ENCODE measurements at regions not wholly inside any gene's neighbourhood (a gene's known extent, or its start where the extent isn't known, plus 50 kb on each side); places are given as distances from the start of the nearest gene placed in this dataset.

DNA sequence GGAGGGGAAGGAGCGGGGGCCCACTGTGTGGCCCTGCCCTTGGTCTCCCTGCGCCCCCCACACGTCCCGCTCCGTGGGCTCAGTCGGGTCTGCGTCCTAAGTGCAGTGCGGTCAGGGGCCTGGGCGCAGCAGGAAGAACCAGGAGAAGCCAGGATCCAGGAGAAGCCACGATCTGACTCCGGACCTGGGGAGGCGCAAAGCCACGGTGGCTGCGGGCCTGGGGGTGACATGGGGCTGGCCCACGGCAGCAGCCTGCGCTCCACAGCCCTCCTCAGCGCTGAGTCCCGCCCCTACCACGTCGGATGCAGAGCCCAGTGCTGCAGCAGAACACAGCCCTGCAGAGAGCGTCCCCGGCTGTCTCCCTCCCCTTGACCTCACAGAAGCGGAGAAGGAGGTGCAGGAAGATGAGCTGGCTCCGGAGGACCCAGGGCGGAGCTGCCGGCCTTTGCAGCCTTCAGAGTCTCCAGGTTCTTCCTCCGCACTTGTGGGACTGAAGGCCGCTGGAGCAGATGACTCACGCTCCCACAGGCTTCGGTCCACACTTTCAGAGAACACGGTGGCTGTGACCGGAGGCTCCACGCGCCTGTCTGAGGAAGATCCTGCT lies 589.2 kb upstream of the SALL3 start:
- TF ChIP-seq, protein P1, sequence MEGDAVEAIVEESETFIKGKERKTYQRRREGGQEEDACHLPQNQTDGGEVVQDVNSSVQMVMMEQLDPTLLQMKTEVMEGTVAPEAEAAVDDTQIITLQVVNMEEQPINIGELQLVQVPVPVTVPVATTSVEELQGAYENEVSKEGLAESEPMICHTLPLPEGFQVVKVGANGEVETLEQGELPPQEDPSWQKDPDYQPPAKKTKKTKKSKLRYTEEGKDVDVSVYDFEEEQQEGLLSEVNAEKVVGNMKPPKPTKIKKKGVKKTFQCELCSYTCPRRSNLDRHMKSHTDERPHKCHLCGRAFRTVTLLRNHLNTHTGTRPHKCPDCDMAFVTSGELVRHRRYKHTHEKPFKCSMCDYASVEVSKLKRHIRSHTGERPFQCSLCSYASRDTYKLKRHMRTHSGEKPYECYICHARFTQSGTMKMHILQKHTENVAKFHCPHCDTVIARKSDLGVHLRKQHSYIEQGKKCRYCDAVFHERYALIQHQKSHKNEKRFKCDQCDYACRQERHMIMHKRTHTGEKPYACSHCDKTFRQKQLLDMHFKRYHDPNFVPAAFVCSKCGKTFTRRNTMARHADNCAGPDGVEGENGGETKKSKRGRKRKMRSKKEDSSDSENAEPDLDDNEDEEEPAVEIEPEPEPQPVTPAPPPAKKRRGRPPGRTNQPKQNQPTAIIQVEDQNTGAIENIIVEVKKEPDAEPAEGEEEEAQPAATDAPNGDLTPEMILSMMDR (IDR thresholded peaks at IDR 0.05), result no peak

DNA sequence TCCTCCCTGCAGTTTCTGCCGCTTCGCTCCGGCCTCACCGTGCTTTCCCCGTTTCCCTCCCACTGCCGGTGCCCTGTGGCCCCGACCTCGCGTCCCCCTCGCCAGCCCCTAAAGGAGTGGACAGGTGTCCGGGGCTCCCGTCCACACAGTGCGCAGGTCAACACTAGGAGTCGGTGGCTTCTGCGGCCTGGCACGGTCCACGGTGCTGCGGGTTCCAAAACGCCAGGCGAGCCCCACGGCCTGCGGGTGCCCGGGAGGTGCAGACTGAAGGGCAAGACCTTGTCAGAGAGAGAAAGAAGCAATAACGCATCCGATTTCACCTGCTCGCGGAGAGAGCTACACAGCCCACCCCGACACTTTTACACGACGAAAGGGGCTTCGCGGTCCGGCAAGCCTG lies 588.7 kb upstream of the SALL3 start:
- TF ChIP-seq, protein P1 (IDR thresholded peaks at IDR 0.05), result no peak

DNA sequence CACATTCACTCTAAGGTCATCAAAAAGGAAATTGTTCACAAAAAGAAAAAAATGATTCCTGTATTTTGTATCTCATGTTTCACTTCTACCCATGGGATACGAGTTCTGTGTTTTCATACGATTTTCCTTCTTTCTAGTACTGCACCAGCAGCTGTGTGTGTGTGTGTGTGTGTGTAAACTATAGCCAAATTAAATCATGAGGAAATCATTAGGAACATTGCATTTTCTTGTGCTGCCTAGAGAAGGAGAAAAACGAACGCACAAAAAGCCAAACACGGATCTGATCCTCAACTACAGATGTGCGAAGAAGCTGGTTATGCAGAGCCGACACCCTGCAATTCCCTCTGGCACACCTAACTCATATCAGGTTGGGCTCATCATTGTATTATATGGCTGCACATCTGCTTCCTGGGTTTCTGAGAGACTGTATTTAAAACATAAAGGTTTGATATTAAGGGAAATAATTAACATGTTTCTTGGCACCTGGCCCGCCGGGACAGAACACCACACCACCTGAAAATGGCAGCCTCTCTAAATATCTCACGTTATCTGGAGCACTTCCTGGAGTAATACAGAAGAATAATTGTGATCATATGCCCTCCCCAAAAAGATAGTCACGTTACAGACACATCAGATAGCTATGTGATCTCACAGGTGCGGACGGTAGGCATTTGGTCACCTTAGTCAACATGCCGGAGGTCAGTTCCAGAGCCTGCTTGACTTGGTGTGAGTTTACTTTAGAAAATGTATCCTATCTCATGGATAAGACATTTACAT lies 586.3 kb upstream of the SALL3 start:
- TF ChIP-seq, protein P1 (IDR thresholded peaks at IDR 0.05), result no peak

DNA sequence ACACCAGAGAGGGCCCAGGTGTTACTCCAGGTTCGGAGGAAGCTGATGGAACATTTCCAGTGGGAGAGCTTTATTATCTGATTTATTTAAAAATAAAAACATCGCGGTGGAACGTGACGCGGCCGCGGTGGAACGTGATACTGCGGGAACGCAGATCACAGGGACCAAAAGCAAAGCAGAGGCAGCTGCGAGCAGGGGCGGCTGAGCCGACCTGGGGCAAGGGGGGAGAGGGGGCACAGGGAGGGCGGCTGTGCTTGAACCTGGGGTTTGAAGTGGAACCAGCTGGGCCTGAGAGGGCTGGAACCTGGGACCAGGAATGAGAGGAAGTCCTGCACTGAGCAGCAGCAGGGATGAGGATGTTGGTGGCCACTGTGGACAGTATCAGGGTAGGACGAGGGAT lies 583.5 kb upstream of the SALL3 start:
- TF ChIP-seq, protein P1 (IDR thresholded peaks at IDR 0.05), result no peak

DNA sequence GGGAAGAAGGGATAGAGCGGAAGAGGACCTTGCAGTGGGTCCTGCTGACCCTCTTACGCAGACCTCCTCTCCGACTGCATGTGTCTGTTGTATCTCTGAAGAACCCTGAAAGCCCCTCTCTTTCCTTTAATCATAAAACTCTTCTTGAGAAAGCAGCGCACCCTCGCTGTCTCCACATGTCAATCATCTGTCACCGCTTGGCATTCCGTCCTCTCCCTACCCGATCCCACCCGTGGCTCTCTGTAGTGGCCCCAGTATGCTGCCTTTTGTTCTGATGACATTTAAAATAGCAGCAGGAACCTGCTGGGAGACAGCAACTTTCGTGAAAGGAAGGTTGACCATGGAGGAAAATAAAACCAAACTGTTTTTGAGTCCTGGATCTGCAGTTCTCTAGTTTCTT lies 582.9 kb upstream of the SALL3 start:
- TF ChIP-seq, protein P1 (IDR thresholded peaks at IDR 0.05), result no peak

DNA sequence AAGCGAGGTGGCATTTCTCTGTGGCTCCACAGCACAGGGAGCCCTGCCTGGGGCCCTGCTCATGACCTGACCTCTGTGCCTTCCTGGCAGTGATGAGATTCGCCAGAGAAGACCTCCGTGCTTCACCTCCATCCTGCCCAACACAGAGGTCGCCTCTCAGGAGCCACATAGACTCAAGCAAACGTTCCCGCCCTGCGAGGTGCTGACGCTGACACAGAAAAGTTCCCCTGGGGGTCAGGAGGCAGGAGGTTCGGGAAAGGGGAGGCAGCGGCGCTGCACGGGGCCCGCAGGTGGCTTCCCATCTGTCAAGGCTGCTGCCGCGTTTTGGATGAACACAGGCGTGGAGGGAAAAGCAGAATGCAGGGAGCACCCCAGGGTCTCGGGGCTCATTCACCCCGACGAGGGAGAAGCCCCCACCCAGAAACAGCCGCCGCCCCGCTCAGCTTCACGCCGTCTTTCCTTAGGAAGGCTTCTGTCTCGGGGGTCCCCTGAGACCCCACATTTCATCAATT lies 579.6 kb upstream of the SALL3 start:
- TF ChIP-seq, protein P1 (IDR thresholded peaks at IDR 0.05), result no peak

DNA sequence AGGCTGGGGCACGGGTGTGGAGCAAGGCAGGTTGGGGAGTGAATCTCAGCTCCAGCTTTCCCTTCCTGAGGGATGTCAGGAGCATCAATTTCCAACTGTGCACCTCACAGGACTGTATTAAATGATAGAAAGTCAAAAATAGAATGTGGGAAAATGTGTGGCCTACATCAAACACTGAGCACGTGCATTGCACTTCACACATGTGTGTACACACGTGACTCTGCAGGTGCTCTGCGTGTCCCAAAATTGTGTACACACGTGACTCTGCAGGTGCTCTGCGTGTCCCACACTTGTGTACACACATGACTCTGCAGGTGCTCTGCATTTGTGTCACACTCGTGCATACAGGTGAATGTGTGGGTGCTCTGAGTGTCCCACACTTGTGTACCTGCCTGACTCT lies 577.2 kb upstream of the SALL3 start:
- TF ChIP-seq, protein P1 (IDR thresholded peaks at IDR 0.05), result no peak

Measured in LNCAP (cell line).